IPS-NIHi7 (cell line): ENCODE measurements at regions not wholly inside any gene's neighbourhood (a gene's known extent, or its start where the extent isn't known, plus 50 kb on each side); places are given as distances from the start of the nearest gene placed in this dataset.

Experiments
- DNase-seq: peaks from one replicate; pipeline ENCODE4 v3.0.0; 2012; ENCODE audit warnings: mixed read lengths; ENCODE audit errors: extremely low spot score

DNA sequence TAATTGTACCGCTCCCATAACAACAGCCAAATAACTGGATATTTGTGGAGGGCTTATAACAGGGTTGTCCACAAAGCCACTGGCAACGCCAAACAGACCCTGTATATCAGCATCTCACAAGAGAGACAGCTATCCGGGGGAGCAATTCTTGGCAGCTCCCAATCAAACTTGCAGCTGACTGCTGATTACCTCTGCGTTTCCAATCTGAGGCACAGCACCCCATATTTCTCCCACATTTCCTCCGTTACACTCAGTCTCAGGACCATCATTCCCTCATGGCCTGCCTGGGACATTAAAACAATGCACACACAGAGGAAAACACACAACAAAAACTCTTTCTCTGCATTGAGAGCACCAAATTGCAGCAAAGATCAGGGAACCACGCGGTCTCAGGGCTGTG is 67.8 kb upstream of the SDK1 start:
- DNase-seq = no peak

DNA sequence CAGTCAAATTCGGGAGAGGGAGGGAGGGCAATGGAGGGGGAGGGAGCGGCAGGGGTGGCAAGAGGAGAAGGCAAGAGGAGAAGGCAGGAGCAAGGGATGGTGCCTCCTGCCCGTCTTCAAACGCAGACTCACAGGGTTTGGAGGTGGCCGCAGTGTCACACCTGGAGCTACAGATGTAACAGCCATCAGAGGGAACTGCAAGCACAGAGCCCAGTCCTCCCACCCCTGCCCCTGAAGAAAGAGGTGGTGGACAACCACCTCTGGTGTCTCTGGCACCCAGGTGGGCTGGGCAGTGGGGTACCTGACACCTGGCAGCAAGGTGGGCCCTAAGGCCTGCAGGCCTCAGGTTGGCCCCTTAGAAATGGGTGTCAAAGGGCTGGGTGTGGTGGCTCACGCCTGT is 67.0 kb upstream of the SDK1 start:
- no peak for DNase-seq

- DNase-seq = no peak
Observed at GRCh38 chr7:3234851-3235250, 66.2 kb upstream of the SDK1 start.

DNA sequence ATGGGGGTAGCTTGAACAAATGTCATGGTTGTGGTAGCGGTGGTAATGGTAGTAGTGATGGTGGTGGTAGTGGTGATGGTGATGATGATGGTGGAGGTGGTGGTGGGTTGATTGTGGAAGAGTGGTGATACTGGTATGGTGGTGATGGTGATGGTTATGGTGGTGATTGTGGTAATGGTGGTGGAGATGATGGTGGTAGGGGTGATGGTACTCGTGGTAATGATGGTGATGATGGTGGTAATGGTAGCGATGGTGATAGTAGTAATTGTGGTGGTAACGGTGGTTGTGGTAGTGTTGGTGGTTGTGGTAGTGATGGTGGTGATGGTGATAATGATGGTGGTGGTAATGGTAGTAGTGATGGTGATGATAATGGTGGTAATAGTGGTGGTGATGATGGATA is 65.7 kb upstream of the SDK1 start:
- no peak for DNase-seq

DNA sequence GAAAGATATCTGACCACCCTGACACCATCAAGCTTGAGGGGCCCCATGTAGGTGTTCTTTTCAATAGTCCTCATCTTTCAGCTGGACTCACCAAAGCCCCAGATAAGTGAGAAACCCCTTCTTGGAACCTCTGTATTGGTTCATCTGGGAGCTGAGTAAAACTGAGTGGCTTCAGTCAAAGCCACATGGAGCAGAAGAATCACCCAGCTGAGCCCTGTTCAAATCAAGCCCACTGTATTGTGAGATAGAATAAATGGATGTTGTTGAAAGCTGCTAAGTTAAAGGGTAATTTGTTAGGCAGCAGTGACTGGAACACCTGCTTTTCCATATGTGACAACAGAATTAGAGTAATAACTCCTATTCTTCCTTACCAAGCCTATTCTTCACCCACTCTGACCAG is 64.8 kb upstream of the SDK1 start:
- no peak for DNase-seq

DNA sequence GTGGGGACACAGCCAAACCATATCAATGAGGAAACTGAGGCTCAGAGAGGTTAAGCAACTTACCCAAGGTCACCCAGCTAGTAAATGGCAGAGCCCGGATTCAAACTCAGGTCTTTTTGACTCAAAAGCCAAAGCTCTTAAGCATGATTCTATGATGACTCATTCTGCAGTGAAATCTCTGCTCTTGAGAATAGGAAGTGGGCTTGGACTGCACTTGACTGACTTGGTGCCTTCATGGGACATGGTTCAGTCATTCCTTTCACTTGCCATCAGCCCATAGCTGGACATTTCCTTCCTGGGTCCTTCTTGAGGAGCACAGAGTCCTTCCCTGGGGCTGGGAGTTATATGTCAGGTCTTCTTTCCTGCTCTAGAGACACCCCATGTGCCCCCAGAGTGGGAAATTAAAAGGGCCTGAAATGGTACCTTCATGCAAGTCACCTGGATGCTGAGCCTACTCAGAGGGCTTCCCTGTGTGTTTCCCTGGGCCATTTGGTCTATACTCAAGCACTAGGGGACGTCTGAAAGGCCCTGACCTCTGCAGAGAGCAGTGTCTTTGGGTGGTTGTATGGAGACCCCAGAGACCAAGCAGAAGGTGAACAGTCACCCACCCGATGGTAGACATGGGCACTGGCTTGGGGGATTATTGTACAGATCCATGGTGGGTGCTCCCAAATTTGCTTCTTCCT is 62.4 kb upstream of the SDK1 start:
- DNase-seq = no peak

DNA sequence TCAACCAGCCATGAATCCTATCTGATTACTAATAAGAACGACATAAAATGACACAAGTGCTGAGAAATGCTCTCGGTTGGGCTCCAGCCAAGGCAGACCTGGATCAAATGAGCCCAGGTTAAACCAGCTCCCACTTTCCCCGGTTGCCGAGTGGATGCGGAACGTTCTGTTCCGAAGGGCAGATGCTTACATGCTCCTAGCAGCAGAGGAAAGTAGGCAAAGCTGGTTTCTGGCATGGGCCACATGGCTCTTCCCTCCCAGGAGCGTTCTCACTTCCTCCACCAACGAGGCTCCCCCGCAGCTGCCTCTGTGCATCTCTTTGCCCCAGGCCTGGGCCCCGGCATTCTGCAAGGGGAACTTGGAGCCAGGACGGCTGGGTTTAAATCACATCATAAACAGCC is 61.8 kb upstream of the SDK1 start:
- DNase-seq = no peak

GRCh38 chr7:3240826-3241430 is 60.1 kb upstream of the SDK1 start:
- DNase-seq = no peak

DNA sequence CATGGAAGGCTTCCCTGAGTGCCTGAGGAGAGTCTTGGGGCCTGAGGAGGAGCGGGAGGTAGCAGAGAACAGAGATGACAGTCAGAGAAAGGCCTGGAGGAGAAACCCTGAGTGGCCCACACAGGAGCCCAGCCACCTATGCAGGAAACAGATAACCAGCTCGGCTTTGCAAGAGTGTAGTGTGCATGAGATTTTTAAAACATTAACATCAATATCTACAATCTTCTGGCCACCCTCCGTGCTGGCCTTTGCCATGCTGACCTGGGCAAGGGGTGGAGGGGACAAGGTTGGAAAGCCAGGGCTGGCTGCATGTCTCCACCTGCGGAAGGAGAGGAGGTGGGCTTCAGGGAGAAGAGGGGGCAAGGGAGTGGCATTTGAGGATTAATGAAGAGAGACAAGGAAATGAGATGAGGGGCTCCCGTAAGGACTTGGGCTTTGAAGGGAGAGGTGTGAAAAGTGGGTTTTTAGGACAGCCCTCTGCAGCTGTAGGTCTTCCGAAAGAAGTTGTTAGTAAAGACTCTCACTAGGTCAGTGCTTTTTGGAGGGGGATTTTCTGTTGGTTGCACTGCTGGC is 59.3 kb upstream of the SDK1 start:
- no peak for DNase-seq

- no peak for DNase-seq
Observed at GRCh38 chr7:3242398-3242972, 58.6 kb upstream of the SDK1 start.

- DNase-seq = no peak
Observed at GRCh38 chr7:3243256-3243655, 57.8 kb upstream of the SDK1 start.

GRCh38 chr7:3243680-3244079 is 57.4 kb upstream of the SDK1 start:
- no peak for DNase-seq

DNA sequence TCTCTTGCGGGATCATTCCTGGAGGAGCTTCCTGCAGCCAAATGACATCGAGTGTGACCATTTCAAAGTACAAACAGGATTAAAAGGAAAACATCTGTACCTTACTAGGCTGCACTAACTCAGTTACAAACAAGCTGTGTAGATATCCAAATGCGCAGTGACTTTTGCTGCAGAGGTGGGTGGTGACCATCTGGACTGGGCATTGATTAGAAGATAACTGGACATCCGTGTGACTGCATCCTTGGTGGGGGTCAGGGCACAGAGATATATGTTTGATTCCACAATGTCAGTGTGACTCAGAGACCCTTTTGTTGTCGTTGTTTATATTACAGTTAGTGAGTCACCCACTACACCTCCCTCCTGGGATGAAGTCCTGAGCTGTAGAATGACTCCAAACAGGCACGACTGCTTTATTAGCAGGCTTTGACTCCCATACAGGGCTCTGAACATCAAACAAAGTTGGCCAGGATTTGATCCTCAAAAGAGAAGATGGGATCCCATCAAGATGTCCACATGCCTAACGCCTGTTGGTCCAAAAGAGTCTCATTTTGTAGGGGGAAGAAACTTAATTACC is 56.7 kb upstream of the SDK1 start:
- DNase-seq = no peak

- no peak for DNase-seq
Observed at GRCh38 chr7:3245077-3245476, 56.0 kb upstream of the SDK1 start.

- no peak for DNase-seq
Observed at GRCh38 chr7:3245721-3246120, 55.3 kb upstream of the SDK1 start.

DNA sequence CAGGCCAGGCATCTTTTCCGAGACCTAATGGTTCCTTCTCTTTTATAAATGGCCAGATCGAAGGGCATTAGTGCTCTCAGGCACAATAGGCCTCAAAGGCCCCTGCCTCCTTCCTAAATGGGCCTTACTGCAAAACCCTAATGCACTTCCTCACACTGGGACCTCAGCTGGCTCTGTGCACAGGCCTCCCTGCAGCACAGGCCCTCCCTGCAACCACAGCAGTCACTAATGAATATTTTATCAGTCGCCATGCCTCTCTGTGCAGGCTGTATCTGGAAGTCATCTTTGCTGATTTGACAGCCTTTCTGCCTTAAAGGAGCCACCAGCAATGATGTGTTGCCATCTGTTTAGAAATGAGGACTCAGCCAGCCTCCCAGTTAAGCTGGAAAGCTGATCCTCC is 54.9 kb upstream of the SDK1 start:
- no peak for DNase-seq

DNA sequence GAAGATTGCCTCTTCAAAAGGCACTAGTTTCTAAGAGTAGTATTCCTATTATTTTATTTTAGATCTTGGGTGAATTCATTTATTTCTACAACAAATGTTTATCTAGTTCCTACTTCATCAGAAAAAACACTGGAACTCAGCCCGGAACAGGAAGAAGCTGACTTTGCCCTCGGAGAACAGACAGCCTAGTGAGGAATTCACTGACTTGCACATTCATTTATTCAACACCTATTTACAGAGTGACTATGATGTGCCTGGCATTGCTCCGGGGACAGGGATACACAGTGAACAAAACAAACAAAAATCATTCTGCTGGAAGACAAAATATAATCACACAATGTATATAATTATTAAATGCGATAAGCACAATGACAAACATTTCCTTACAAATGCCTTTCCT is 54.4 kb upstream of the SDK1 start:
- no peak for DNase-seq

- DNase-seq = no peak
Observed at GRCh38 chr7:3250725-3251124, 50.3 kb upstream of the SDK1 start.
